ENCODE measurements at regions not wholly inside any gene's neighbourhood (a gene's known extent, or its start where the extent isn't known, plus 50 kb on each side); places are given as distances from the start of the nearest gene placed in this dataset.

DNA sequence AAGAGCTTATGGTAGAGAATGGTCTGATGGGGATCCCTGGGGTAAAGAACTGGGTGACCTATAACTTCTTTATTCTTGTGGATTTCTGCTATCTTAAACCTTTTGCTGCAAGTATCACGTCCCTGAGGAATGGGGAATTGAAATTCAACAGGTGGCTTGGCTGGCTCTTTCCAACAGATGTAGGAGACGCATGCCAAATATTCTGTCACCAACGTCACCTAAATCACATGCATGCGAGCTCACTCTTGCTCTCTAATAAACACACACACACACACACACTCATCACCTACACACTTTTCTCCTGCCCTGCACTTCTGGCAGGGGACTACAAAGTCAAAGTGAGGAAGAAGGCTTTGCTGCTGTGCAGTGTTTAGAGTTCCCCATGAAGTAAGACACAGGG lies 145.8 kb upstream of the NECTIN3 start:
- Histone ChIP-seq H3K27ac (no peak overlapping the region), H3K36me3 (no peaks in the 10 kb centered on the region), H3K9me3 (no peaks in the 10 kb centered on the region), H3K4me3 (no peak overlapping the region), H3K27me3 (no peaks in the 10 kb centered on the region), H3K4me1 (peaks cover 0 to 2% (median 0%) of the 10 kb centered on the region in 3 donors)
- 36 to 41% methylated on average over 4 of the region's 4 CpGs for WGBS, 2 donors
- ATAC-seq, result peak; percentile 53 to 82 (median 68)
- intact Hi-C loops (cut with DNase I), result no loop called here
- no peak for FAIRE-seq
- DNase-seq, result peak in 2 of 6 donors; percentile 26 to 50
- TF ChIP-seq CTCF (IDR thresholded peaks at IDR 0.05), result no peak

- Histone ChIP-seq H3K36me3 (no peaks in the 10 kb centered on the region), H3K4me3 (no peak overlapping the region), H3K9me3 (no peaks in the 10 kb centered on the region), H3K27ac (no peak overlapping the region), H3K4me1 (peaks cover 0 to 2% (median 0%) of the 10 kb centered on the region in 3 donors), H3K27me3 (no peaks in the 10 kb centered on the region)
- no peak for ATAC-seq
- DNase-seq, result no peak
- TF ChIP-seq CTCF (IDR thresholded peaks at IDR 0.05), result no peak
- intact Hi-C loops (cut with DNase I), result no loop called here
- FAIRE-seq, result no peak
- 82 to 92% methylated on average over 1 of the region's 1 CpG for WGBS, 2 donors
Measured at GRCh38 chr3:110928016-110928662, 143.5 kb upstream of the NECTIN3 start.

GRCh38 chr3:110929816-110930215 lies 141.8 kb upstream of the NECTIN3 start:
- intact Hi-C loops (cut with DNase I), result no loop called here
- Histone ChIP-seq H3K4me1 (peaks cover 0 to 2% (median 0%) of the 10 kb centered on the region in 3 donors), H3K27me3 (no peaks in the 10 kb centered on the region), H3K9me3 (no peaks in the 10 kb centered on the region), H3K4me3 (no peak overlapping the region), H3K27ac (no peak overlapping the region), H3K36me3 (no peaks in the 10 kb centered on the region)
- ATAC-seq (no peak), FAIRE-seq (no peak), DNase-seq (no peak)
- TF ChIP-seq CTCF (IDR thresholded peaks at IDR 0.05), result no peak

DNA sequence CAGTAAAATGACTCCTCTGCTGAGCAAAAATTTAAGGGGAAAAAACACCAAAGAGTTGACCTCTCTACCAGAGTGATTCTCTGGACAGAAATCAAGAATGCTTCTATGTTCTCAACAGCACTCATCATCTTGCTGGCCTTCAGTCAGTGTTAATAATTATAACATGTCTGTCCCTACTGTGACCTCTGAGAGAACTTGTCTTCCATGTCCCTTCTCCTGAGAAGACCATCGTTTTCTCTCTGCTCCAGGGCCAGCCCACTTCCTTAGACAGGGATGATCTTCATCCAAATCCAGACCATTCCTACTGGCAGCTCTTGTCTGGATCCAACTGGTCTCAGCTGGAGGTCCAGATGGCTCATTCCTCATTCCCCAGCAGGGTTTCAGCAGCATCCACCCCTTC lies 139.0 kb upstream of the NECTIN3 start:
- Histone ChIP-seq H3K4me1 (no peaks in the 10 kb centered on the region), H3K27ac (no peak overlapping the region), H3K27me3 (no peaks in the 10 kb centered on the region), H3K36me3 (no peaks in the 10 kb centered on the region), H3K4me3 (no peak overlapping the region), H3K9me3 (no peaks in the 10 kb centered on the region)
- DNase-seq, result no peak
- WGBS, 2 donors, result 46 to 52% methylated on average over 1 of the region's 1 CpG
- ATAC-seq, result no peak
- intact Hi-C loops (cut with DNase I), result no loop called here
- FAIRE-seq, result no peak
- TF ChIP-seq CTCF (IDR thresholded peaks at IDR 0.05), result no peak

GRCh38 chr3:110933821-110934426 lies 137.7 kb upstream of the NECTIN3 start:
- Histone ChIP-seq H3K4me1 (no peaks in the 10 kb centered on the region), H3K4me3 (no peak overlapping the region), H3K9me3 (no peaks in the 10 kb centered on the region), H3K27me3 (no peaks in the 10 kb centered on the region), H3K27ac (no peak overlapping the region), H3K36me3 (no peaks in the 10 kb centered on the region)
- ATAC-seq (no peak), FAIRE-seq (no peak), DNase-seq (no peak)
- WGBS, 2 donors, result 82 to 84% methylated on average over 4 of the region's 4 CpGs
- TF ChIP-seq CTCF (IDR thresholded peaks at IDR 0.05), result no peak
- intact Hi-C loops (cut with DNase I), result no loop called here

Measured in pancreas (tissue), 10 donors.